Breast epithelium (tissue), 3 donors: ENCODE measurements at regions not wholly inside any gene's neighbourhood (a gene's known extent, or its start where the extent isn't known, plus 50 kb on each side); places are given as distances from the start of the nearest gene placed in this dataset.

Source experiments
- CTCF ChIP-seq, 3 donors: fragments of 450-650 bp; IDR thresholded peaks; one replicate each; pipeline ENCODE4 v1.5.1; 2016 to 2017; ENCODE audit warnings: antibody characterized with exemption in 3 of 3, mild to moderate bottlenecking in 3 of 3, moderate library complexity in 3 of 3
- POLR2A ChIP-seq: fragments of 450-650 bp; IDR thresholded peaks from one replicate; pipeline ENCODE4 v1.6.1; 2016; ENCODE audit warnings: antibody characterized with exemption, mild to moderate bottlenecking, moderate library complexity
- POLR2AphosphoS5 ChIP-seq, 3 donors: sonication (generic); formaldehyde crosslinking; IDR thresholded peaks; one replicate each; pipeline ENCODE4 v1.6.1; 2017; ENCODE audit warnings: antibody characterized with exemption in 3 of 3

- no peak for TF ChIP-seq CTCF (IDR thresholded peaks at IDR 0.05)
- no peak for TF ChIP-seq POLR2AphosphoS5 (IDR thresholded peaks at IDR 0.05)
- TF ChIP-seq POLR2A = no peak
Measured at GRCh38 chrX:20542072-20542471, 275.4 kb upstream of the RPS6KA3 start.
